Natural killer cell treated with Interleukin-12 subunit alpha and Interleukin-12 subunit beta and Interleukin-15 and Interleukin-18, amount 100 ng/mL, for 72 hours (primary cell): ENCODE measurements at regions not wholly inside any gene's neighbourhood (a gene's known extent, or its start where the extent isn't known, plus 50 kb on each side); places are given as distances from the start of the nearest gene placed in this dataset.

Source experiments
- ATAC-seq, 2 donors: fragments of 150-1000 bp; cut with Tn5 transposase in 1 of 2; sonication (Bioruptor Pico), chemical (Tn5 transposase) in 1 of 2; 2 replicates each; pipeline ENCODE4 v1.10.0; 2021
- DNase-seq: peaks from one replicate; pipeline ENCODE4 v3.0.0; 2022; ENCODE audit warnings: low spot score
- H3K27ac Mint-ChIP-seq, 2 donors: 1 replicate in 1 of 2; 2 replicates in 1 of 2; pipeline ENCODE4 v1.8.0; 2022; ENCODE audit warnings: mixed read lengths in 2 of 2, mild to moderate bottlenecking in 1 of 2, moderate library complexity in 1 of 2
- H3K27me3 Mint-ChIP-seq, 2 donors: 1 replicate in 1 of 2; 2 replicates in 1 of 2; pipeline ENCODE4 v1.8.0; 2022; ENCODE audit warnings: mixed read lengths in 2 of 2
- H3K36me3 Mint-ChIP-seq: one replicate; pipeline ENCODE4 v1.8.0; 2022; ENCODE audit warnings: mixed read lengths
- H3K4me1 Mint-ChIP-seq, 2 donors: 1 replicate in 1 of 2; 2 replicates in 1 of 2; pipeline ENCODE4 v1.8.0; 2022; ENCODE audit warnings: low read depth in 2 of 2, mixed read lengths in 2 of 2, mild to moderate bottlenecking in 1 of 2
- H3K4me3 Mint-ChIP-seq: one replicate; pipeline ENCODE4 v1.8.0; 2022; ENCODE audit warnings: mixed read lengths
- H3K9me3 Mint-ChIP-seq: 2 replicates; pipeline ENCODE4 v1.8.0; 2022; ENCODE audit warnings: mixed read lengths

DNA sequence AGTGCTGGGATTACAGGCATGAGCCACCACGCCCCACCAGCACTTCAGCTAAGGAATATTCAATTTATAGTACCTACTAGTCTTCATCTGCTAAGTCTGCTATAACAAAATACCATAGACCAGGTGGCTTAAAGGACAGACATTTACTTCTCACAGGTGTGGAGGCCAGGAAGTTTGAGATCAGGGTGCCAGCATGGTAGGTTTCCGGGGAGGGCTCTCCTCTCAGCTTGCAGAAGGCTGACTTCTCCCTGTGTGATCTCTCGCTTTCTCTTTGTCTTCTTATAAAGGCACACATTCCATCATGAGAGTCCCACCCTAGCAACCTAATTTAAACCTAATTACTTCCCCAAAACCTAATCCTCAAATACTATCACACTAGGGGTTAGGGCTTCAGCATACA lies 433.0 kb downstream of the INSC start:
- H3K36me3 Mint-ChIP-seq: no peaks in the 10 kb centered on the region
- H3K27me3 Mint-ChIP-seq: no peaks in the 10 kb centered on the region
- no peak overlapping the region for H3K27ac Mint-ChIP-seq
- H3K4me1 Mint-ChIP-seq: no peaks in the 10 kb centered on the region
- ATAC-seq (no peak), DNase-seq (no peak)
- H3K4me3 Mint-ChIP-seq: no peak overlapping the region
- peaks cover 3% of the 10 kb centered on the region for H3K9me3 Mint-ChIP-seq

DNA sequence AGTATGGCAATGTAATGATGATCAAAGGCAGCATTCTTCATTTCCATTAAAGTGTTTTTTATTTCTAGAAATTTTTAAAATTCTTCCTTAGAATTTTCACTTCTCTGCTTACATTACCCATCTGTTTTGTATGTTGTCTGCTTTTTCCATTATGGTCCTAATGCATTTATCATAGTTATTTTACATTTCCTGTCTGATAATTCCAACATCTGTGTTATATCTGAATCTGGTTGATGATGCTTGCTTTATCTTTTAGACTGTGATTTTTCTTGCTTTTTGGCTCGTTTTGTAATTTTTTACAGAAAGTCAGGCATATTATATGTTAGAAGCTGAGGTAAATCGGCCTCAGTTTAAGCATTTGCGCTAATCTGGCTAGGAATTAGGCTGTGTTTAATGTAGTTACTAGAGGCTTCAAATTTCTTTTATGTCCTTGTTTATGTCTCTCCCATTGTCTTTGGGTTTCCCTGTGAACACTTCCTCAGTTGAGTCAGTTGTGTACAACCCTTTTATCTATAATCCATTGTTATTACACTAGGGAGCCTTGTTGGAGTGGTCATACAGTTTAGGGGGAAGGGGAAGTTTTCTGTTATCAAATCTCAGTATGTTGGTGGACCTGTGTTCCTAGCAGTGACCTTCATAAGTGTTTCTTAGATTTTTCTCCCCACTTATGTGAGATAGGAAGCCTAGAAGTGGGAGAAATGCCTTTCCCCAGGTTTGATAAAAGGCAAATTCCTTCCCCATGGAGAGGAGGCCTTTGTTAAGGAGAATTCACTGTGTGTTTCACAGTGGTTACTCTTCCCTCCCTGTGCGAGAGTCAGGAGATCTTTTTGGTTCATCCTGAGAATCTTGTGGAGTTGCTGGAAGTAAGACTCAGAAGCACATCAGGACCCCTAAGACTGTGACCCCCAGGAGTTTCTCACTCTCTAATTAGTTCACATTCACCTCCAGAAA lies 437.5 kb downstream of the INSC start:
- H3K9me3 Mint-ChIP-seq: no peaks in the 10 kb centered on the region
- H3K36me3 Mint-ChIP-seq: no peaks in the 10 kb centered on the region
- ATAC-seq (no peak), DNase-seq (no peak)
- H3K4me1 Mint-ChIP-seq: no peaks in the 10 kb centered on the region
- H3K4me3 Mint-ChIP-seq: no peak overlapping the region
- H3K27me3 Mint-ChIP-seq: no peaks in the 10 kb centered on the region
- H3K27ac Mint-ChIP-seq: no peak overlapping the region

DNA sequence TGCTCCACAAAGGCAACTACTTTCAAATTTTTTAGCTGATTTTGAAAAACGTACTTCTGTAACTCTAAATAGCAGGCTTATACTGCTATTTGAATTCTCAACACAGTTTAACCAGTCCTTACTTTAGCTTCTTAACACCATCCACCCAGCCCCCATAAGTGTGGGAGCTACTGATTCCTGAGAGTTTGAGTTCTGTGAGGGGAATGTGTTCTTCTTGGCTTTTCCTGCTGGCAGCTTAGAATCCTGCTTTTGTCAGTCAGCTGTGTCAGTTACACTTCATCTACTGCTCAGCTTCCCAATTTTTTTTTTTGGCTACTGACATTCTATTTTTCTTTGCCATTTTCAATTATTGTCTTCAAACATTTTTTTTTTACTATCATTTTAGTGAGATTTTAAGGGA lies 440.4 kb downstream of the INSC start:
- ATAC-seq: no peak
- Mint-ChIP-seq H3K36me3 (no peaks in the 10 kb centered on the region), H3K27me3 (no peaks in the 10 kb centered on the region), H3K4me3 (no peak overlapping the region), H3K27ac (no peak overlapping the region), H3K9me3 (no peaks in the 10 kb centered on the region), H3K4me1 (no peaks in the 10 kb centered on the region)
- DNase-seq: no peak

DNA sequence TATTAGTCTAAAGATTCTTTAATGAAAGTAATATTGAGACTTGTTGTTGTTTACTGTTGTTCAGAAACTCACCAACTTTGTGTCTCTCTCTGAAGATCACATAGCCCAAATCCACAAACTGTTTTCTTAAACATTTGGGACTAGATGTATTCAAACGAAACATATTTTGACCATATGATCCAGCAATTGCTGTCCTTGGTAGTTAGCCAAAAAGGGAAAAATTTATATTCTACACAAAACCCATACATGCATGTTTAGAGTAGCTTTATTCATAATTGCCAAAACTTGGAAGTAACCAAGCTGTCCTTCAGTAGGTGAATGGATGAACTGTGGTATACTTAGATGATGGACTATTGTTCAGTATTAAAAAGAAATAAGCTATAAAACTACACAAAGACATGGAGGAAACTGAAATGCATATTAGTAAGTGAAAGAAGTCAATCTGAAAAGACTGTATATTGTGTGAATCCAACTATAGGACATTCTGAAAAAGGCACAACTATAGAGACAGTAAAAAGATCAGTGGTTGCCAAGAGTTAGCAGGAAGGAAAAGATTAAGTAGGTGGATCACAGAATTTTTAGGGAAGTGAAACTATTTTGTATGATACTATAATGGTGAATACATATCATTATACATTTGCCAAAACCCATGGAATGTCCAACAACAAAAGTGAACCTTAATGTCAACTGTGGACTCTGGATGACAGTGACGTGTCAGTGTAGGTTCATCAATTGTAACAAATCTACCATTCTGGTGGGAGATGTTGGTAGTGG lies 442.9 kb downstream of the INSC start:
- no peak for DNase-seq
- Mint-ChIP-seq H3K4me3 (no peak overlapping the region), H3K27ac (no peak overlapping the region), H3K4me1 (no peaks in the 10 kb centered on the region), H3K9me3 (no peaks in the 10 kb centered on the region), H3K27me3 (no peaks in the 10 kb centered on the region), H3K36me3 (no peaks in the 10 kb centered on the region)
- ATAC-seq: no peak

DNA sequence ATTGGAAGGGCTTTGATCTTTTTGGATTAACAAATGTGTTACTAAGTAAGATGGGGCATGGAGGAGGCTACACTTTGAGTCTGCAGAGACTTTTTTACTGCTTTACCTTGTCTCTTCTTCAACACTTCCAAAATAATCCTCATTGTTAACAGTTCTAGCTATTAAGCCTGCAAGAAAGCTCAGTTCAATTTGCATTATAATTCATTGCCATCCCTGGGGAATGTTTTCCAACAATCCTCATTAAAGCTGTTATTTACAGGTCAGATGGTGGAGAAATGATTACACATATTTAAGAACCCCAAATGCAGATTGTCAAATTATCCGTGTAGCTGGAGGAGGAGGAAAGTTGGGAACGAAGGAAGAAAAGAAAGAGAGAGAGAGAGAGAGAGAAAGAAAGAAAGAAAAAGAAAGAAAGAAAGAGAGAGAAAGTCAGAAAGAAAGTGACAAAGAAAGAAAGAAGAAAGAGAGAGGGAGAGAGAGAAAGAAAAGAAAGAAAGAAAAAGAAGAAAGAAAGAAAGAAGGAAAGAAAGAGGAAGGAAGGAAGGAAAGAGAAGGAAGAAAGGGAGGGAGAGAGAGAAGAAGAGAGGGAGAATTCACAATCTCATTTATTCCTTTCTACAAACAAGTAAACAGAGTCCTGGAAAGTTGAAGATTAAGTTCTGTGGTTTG lies 443.9 kb downstream of the INSC start:
- DNase-seq (no peak), ATAC-seq (no peak)
- H3K9me3 Mint-ChIP-seq: no peaks in the 10 kb centered on the region
- no peaks in the 10 kb centered on the region for H3K27me3 Mint-ChIP-seq
- no peaks in the 10 kb centered on the region for H3K36me3 Mint-ChIP-seq
- H3K4me1 Mint-ChIP-seq: no peaks in the 10 kb centered on the region
- H3K27ac Mint-ChIP-seq: no peak overlapping the region
- no peak overlapping the region for H3K4me3 Mint-ChIP-seq

DNA sequence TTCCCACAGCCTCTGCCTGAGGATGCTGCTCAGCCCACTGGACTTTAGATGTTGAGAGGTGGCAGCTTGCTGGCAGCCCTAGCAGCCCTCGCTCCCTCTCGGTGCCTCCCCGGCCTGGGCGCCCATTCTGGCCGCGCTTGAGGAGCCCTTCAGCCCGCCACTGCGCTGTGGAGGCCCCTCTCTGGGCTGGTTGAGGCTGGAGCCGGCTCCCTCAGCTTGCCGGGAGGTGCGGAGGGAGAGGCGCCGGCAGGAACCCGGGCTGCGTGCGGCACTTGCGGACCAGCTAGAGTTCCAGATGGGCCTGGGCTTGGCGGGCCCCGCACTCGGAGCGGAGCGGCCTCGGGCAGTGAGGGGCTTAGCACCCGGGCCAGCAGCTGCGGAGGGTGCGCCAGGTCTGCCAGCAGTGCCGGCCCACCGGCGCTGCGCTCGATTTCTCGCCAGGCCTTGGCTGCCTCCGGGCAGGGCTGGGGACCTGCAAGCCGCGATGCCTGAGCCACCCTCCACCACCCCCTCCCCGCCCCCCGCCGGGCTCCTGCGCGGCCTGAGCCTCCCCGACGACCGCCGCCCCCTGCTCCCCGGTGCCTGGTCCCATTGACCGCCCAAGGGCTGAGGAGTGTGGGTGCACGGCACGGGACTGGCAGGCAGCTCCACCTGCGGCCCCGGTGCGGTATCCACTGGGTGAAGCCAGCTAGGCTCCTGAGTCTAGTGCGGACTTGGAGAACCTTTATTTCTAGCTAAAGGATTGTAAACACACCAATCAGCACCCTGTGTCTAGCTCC lies 446.2 kb downstream of the INSC start:
- H3K9me3 Mint-ChIP-seq: no peaks in the 10 kb centered on the region
- no peaks in the 10 kb centered on the region for H3K36me3 Mint-ChIP-seq
- DNase-seq: no peak
- H3K27ac Mint-ChIP-seq: no peak overlapping the region
- no peak overlapping the region for H3K4me3 Mint-ChIP-seq
- H3K27me3 Mint-ChIP-seq: no peaks in the 10 kb centered on the region
- no peak for ATAC-seq
- H3K4me1 Mint-ChIP-seq: no peaks in the 10 kb centered on the region

GRCh38 chr11:15562230-15562629 lies 447.5 kb downstream of the INSC start:
- no peak for ATAC-seq
- H3K4me3 Mint-ChIP-seq: no peak overlapping the region
- no peak overlapping the region for H3K27ac Mint-ChIP-seq
- no peaks in the 10 kb centered on the region for H3K27me3 Mint-ChIP-seq
- no peak for DNase-seq
- no peaks in the 10 kb centered on the region for H3K36me3 Mint-ChIP-seq
- H3K4me1 Mint-ChIP-seq: no peaks in the 10 kb centered on the region
- H3K9me3 Mint-ChIP-seq: peaks cover 3% of the 10 kb centered on the region

DNA sequence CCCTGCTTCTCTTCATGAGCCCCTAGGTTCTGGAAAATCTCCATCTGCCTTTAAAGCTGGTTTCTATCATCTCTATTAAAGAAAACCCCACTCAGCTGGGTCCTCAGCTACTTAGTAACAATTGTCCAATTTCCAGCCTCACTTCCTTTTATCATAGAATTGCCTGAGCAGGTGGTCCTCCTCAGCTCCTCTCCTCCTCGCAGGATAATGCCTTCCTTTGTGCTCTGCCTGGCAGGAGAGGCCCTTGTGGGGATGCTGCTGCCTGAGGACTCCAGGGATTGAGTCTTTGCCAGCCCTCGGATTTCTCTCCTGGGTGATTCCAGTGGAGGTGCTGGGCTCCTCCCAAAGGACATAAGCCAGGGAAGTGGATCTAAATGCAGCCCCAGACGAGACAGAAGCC lies 448.3 kb downstream of the INSC start:
- H3K9me3 Mint-ChIP-seq: peaks cover 4% of the 10 kb centered on the region
- H3K4me1 Mint-ChIP-seq: no peaks in the 10 kb centered on the region
- no peak overlapping the region for H3K27ac Mint-ChIP-seq
- no peaks in the 10 kb centered on the region for H3K36me3 Mint-ChIP-seq
- ATAC-seq (no peak), DNase-seq (no peak)
- H3K4me3 Mint-ChIP-seq: no peak overlapping the region
- H3K27me3 Mint-ChIP-seq: no peaks in the 10 kb centered on the region

- DNase-seq: no peak
- Mint-ChIP-seq H3K27me3 (no peaks in the 10 kb centered on the region), H3K9me3 (peaks cover 4% of the 10 kb centered on the region), H3K27ac (no peak overlapping the region), H3K4me1 (no peaks in the 10 kb centered on the region), H3K4me3 (no peak overlapping the region), H3K36me3 (no peaks in the 10 kb centered on the region)
- no peak for ATAC-seq
Observed at GRCh38 chr11:15565880-15566279, 451.2 kb downstream of the INSC start.

GRCh38 chr11:15568440-15568839 lies 453.7 kb downstream of the INSC start:
- Mint-ChIP-seq H3K4me3 (no peak overlapping the region), H3K4me1 (no peaks in the 10 kb centered on the region), H3K27ac (no peak overlapping the region), H3K9me3 (peaks cover 4% of the 10 kb centered on the region), H3K36me3 (no peaks in the 10 kb centered on the region), H3K27me3 (no peaks in the 10 kb centered on the region)
- ATAC-seq (no peak), DNase-seq (no peak)

GRCh38 chr11:15569305-15570025 lies 454.7 kb downstream of the INSC start:
- no peak for DNase-seq
- H3K9me3 Mint-ChIP-seq: peaks cover 5% of the 10 kb centered on the region
- no peak overlapping the region for H3K4me3 Mint-ChIP-seq
- H3K27me3 Mint-ChIP-seq: no peaks in the 10 kb centered on the region
- ATAC-seq: no peak
- H3K36me3 Mint-ChIP-seq: no peaks in the 10 kb centered on the region
- H3K4me1 Mint-ChIP-seq: no peaks in the 10 kb centered on the region
- no peak overlapping the region for H3K27ac Mint-ChIP-seq

DNA sequence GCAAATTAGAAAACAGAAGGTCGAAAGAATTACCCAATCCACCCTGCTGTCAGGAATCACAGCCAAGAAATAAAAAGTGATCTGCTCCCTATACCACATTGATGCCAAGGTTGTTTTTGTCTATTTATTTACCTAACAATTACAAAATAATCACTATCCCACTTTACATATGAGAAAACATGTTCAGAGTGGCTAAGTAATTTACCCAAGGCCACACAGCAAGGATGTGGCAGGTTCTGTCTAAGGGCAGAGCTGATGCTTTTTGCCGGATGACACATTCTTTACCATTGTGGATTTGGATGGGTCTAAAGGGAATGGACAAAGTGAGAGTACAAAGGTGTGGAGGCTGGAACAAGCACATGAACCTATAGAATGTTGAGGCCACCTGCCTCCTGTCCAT lies 460.7 kb downstream of the INSC start:
- no peak overlapping the region for H3K27ac Mint-ChIP-seq
- ATAC-seq: no peak
- H3K4me1 Mint-ChIP-seq: no peaks in the 10 kb centered on the region
- H3K27me3 Mint-ChIP-seq: no peaks in the 10 kb centered on the region
- H3K36me3 Mint-ChIP-seq: no peaks in the 10 kb centered on the region
- DNase-seq: no peak
- peaks cover 3% of the 10 kb centered on the region for H3K9me3 Mint-ChIP-seq
- H3K4me3 Mint-ChIP-seq: no peak overlapping the region

DNA sequence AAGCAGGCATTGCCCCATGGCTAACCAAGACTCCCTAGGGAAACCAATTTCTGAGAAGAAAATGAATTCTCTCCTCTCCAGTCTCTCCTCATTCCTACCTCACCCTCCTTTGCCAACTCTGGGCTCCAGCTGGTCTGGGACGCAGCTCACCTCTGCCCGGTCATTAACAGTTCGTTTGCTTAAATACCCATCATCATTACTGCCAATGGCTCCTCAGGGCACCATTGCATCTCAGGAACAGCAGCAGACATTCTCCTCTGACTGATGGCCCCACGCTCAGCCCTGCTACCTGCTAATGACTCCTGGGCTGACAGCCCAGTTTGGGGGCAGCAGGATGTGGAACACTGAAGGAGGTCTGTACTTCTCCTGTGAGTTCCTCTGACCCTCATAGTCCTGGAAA lies 462.0 kb downstream of the INSC start:
- H3K27ac Mint-ChIP-seq: no peak overlapping the region
- ATAC-seq (no peak), DNase-seq (no peak)
- no peaks in the 10 kb centered on the region for H3K27me3 Mint-ChIP-seq
- H3K4me3 Mint-ChIP-seq: no peak overlapping the region
- no peaks in the 10 kb centered on the region for H3K4me1 Mint-ChIP-seq
- H3K9me3 Mint-ChIP-seq: peaks cover 3% of the 10 kb centered on the region
- no peaks in the 10 kb centered on the region for H3K36me3 Mint-ChIP-seq
